AG04450 (cell line): ENCODE measurements at regions not wholly inside any gene's neighbourhood (a gene's known extent, or its start where the extent isn't known, plus 50 kb on each side); places are given as distances from the start of the nearest gene placed in this dataset.

Source experiments
- CTCF ChIA-PET: fragments of 300-600, 350-600 bp; formaldehyde crosslinking; extraction: SDS; loops from one replicate; lab custom pipeline; 2022; ENCODE audit warnings: antibody characterized with exemption, inconsistent platforms; lab: Charles Lee
- POLR2A ChIA-PET: fragments of 350-600 bp; formaldehyde crosslinking; extraction: SDS; loops from one replicate; lab custom pipeline; 2021; ENCODE audit warnings: antibody characterized with exemption, inconsistent platforms; lab: Yijun Ruan, JAX
- DNase-seq: peaks from one replicate; pipeline ENCODE4 v3.0.0-alpha.2; 2011; ENCODE audit warnings: low read depth, low spot score
- H3K27ac ChIP-seq: one replicate; pipeline ENCODE4 v1.5.1; 2012; ENCODE audit warnings: low read depth, low read length, control low read depth
- H3K27me3 ChIP-seq: one replicate; pipeline ENCODE4 v1.6.0; 2012; ENCODE audit warnings: low read length; ENCODE audit not compliant: control insufficient read depth, insufficient read depth
- H3K4me3 ChIP-seq: 2 replicates; pipeline ENCODE4 v1.5.1; 2011; ENCODE audit warnings: mild to moderate bottlenecking, low read depth, low read length, control low read depth
- H3K9me3 ChIP-seq: 2 replicates; pipeline ENCODE4 v1.5.1; 2012; ENCODE audit warnings: low read length; ENCODE audit not compliant: control insufficient read depth, insufficient read depth
- CTCF ChIP-seq: IDR thresholded peaks from 2 replicates; pipeline ENCODE4 v1.5.1; 2011; ENCODE audit warnings: low read depth, low read length, control low read depth, inconsistent platforms

GRCh38 chrX:131831185-131831520 lies 191.9 kb upstream of the STK26 start:
- no peak for TF ChIP-seq CTCF
- no peak for DNase-seq
- Histone ChIP-seq H3K27ac (no peak overlapping the region), H3K9me3 (no peaks in the 10 kb centered on the region), H3K4me3 (no peak overlapping the region), H3K27me3 (no peaks in the 10 kb centered on the region)
- CTCF ChIA-PET = no interaction called here
- POLR2A ChIA-PET = no interaction called here

GRCh38 chrX:131836161-131836560 lies 186.9 kb upstream of the STK26 start:
- DNase-seq = no peak
- H3K4me3 ChIP-seq = no peak overlapping the region
- POLR2A ChIA-PET = no interaction called here

GRCh38 chrX:131837325-131837724 lies 185.8 kb upstream of the STK26 start:
- POLR2A ChIA-PET = no interaction called here
- no peak overlapping the region for H3K4me3 ChIP-seq
- CTCF ChIA-PET = no interaction called here
- no peaks in the 10 kb centered on the region for H3K9me3 ChIP-seq
- no peak overlapping the region for H3K27ac ChIP-seq
- TF ChIP-seq CTCF = no peak
- DNase-seq = no peak
- no peaks in the 10 kb centered on the region for H3K27me3 ChIP-seq

More at GRCh38 chrX:131836161-131836560, 186.9 kb upstream of the STK26 start:
- no peak for TF ChIP-seq CTCF
- Histone ChIP-seq H3K27me3 (no peaks in the 10 kb centered on the region), H3K27ac (no peak overlapping the region), H3K9me3 (no peaks in the 10 kb centered on the region)
- CTCF ChIA-PET = no interaction called here

- ChIA-PET POLR2A (no interaction called here), CTCF (interaction anchor here (0.8 to 1.6 kb wide), 6 partner anchors 8 to 778 kb away, joined by 3 to 9 read pairs (median 6); no protein-coding TSS in a partner anchor)
- H3K27ac ChIP-seq = no peak overlapping the region
- H3K9me3 ChIP-seq = no peaks in the 10 kb centered on the region
- H3K4me3 ChIP-seq = no peak overlapping the region
- no peaks in the 10 kb centered on the region for H3K27me3 ChIP-seq
- no peak for DNase-seq
- no peak for TF ChIP-seq CTCF
Measured at GRCh38 chrX:131840799-131841495, 182.2 kb upstream of the STK26 start.

GRCh38 chrX:131841496-131842437 lies 181.3 kb upstream of the STK26 start:
- POLR2A ChIA-PET = no interaction called here
- Histone ChIP-seq H3K27ac (no peak overlapping the region), H3K27me3 (no peaks in the 10 kb centered on the region), H3K4me3 (no peak overlapping the region), H3K9me3 (no peaks in the 10 kb centered on the region)
- peak; percentile 75 for TF ChIP-seq CTCF
- no peak for DNase-seq
- CTCF ChIA-PET = interaction anchor here (0.7 to 1.6 kb wide), 12 partner anchors 8 to 982 kb away, joined by 3 to 9 read pairs (median 4); partner anchors contain the start of gene RAP2C
